Umbilical cord (tissue), 1 donor: ENCODE measurements at regions not wholly inside any gene's neighbourhood (a gene's known extent, or its start where the extent isn't known, plus 50 kb on each side); places are given as distances from the start of the nearest gene placed in this dataset.

Experiments
- DNase-seq: peaks from one replicate; pipeline ENCODE4 v3.0.0-alpha.2; 2015; ENCODE audit warnings: low spot score

DNA sequence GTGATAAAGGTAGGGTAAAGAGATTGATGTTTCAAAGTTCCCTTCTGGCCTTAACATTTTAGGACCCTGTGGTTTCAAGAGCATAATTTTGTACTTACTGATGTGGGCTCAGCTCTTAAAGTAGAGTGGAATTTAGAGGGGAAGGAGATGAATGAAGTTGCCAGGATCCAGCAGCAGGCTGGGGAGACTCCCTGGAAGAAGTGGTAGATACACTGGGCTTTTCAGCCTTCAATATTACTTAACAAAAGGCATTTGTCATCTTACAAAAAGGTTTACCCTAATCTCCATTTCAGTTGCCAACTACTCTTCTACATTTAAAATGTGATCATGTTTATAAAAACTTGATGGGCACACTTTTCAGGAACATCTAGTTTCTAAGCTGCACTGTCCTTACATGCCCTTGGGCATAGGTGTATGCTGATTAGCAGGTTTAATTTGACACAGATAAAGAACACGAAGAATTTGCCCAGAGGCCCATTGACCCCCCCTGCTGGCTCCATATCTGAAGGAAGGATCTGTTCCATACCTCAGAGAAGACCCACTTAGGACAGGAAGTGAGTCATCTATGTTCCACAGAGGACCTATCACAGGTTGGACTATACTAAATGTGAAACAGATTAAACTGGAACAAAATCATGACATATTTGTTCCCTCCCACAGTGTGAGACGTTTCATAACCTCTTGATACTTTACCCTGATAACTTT lies 93.0 kb upstream of the LPP start:
- peak; percentile 65 for DNase-seq

DNA sequence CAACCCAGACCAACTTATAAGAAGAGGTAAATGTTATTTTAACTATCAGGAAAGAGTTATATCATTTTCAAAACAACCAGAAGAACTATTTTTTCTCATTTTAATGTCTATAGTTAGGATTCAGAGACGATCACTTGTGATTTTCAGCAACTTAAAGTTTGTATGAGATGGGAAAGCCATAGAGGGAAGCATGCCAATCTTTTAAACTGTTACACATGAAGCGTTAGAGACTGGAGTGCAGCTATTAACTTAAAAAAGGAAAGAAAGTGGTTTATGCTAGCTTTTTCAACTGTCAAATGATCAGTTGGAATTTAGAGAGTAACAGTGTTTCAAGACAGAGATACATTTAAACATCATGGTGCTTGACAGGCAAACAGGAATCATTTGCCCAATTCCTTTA lies 91.7 kb upstream of the LPP start:
- no peak for DNase-seq

- DNase-seq: no peak
Measured at GRCh38 chr3:188064831-188065493, 89.0 kb upstream of the LPP start.

DNA sequence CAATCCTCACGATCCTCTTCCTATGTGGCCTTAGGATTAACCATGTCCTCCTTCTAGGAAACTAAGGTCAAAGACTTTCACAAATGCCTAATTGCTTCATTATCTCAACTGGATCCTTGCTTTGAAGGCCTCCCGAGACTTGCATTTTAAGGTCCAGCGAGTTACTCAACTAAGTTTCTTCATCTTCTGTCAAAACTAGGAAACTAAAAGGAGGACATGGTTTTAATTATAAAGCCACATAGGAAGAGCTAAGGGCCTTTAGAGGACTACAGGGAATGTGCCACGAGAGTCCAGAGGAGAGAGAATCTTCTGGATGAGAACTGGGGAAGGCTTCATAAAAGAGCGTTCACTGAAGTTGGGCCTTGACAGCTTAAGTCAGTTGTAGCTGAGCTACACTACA lies 87.8 kb upstream of the LPP start:
- no peak for DNase-seq

- no peak for DNase-seq
Measured at GRCh38 chr3:188067932-188068331, 86.0 kb upstream of the LPP start.

GRCh38 chr3:188068342-188068741 lies 85.6 kb upstream of the LPP start:
- no peak for DNase-seq

GRCh38 chr3:188071636-188072035 lies 82.3 kb upstream of the LPP start:
- DNase-seq: no peak

DNA sequence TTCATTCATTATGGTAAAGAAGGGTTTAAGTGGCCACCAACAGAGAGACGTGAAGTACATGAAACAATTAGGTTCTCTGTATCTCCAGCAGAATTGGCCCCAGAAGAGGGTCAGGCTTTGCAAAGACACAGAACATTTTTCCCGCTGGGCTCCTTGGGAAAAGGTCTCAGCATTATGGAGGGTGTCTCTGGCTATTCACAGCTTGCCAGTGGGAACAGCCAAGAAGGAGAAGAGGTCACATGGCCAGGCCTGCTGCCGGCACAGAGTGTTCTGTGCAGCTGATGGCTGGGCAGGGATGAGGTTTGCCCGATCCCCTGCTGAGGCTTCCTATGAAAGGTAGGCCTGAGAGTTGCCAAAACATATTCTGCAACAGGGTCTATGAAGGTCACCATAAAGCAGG lies 77.8 kb upstream of the LPP start:
- DNase-seq: no peak

- DNase-seq: no peak
Measured at GRCh38 chr3:188077160-188077799, 76.7 kb upstream of the LPP start.

- DNase-seq: no peak
Measured at GRCh38 chr3:188080091-188080490, 73.9 kb upstream of the LPP start.

DNA sequence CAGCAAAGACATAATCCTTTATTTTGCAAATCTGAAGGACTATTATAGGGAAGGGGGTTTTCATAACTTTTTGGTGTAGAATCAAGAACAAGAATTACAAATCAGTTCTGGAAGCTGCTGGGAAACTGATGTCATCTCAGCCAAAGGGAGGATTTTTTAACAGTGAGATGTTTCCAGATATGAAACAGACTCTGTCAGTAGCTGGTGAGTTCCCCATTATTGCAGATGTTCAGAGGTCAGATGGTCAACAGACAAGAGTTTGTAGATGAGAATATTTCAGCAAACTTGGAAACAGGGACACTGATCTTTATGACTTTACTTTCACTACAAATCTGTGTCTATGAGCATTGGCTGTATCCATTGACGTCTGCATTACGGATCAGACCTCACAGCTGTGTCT lies 71.9 kb upstream of the LPP start:
- DNase-seq: peak; percentile 68

DNA sequence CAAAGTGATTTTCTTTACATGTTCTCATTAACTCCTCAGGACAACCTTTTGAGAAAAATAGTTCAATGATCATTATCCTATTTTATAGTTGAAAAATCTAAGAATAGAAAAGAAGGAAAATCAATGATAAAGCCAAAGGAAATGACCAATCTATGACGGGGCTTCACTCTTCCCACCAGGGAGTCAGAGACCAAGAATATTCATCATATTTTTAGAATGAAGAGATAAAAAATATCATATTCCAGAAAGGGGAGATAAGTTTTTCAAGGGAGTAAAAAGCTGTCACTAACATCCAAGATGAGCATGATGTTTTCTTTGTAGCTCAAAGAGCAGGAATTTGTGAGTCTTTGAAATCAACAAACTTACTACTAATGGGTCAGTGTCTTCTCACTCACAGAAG lies 71.5 kb upstream of the LPP start:
- no peak for DNase-seq

DNA sequence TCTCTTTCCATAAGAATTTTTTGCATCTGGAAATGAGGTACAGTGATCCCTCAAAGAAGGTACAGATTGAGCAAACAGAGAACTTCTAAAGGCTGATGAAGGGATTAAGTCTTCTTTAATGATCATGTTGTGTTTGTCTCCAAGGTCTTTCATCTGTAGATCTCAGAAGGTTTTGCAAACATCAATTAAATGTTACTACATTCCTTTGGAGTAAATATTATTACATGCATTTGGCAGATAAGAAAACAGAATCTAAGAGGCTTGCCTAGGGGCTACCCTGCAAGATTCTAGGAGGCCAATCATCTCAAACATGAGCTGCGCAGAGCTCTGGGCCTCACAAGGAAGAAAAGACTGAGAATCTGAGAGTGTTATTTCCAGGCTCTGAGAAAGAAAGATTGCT lies 70.9 kb upstream of the LPP start:
- no peak for DNase-seq

DNA sequence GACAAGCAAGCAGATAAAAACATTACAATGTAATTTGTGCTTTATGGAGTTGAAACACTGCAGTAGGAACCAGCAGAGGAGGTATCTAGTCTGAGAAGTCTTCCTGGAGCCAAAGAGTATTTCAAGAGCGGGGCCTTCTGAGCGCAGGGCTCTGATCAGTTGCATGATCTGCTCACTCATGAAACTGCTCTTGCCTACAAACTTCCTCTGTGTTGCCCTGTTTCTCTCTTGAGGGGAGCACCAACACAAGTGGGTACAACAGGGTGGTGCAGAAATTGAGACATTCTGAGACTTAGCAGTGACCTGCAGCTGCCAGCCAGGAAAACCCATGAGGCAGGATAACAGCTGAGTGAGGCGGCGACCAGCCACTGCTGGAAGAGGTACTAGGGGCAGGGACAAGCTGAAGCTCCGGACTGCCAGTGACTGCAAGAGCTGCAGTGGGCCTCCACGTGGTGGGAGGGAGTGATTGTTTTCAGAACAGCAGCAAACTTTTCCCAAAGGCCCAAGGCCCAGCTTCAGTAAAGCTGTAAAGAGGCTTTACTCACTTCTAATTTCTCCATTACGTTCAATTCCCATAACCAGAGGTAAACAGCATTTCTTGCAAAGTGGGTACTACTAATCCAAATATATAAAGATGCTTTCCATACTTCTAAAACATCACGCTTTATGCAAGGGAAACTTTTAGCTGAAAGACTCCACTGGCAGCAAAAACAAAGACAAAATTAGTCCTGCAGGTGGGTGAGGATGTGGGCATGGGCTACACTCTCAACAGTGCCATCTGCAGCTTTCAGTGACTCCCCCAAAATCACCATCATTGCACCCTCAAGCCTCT lies 69.0 kb upstream of the LPP start:
- no peak for DNase-seq

- DNase-seq: no peak
Measured at GRCh38 chr3:188085584-188086560, 68.1 kb upstream of the LPP start.

DNA sequence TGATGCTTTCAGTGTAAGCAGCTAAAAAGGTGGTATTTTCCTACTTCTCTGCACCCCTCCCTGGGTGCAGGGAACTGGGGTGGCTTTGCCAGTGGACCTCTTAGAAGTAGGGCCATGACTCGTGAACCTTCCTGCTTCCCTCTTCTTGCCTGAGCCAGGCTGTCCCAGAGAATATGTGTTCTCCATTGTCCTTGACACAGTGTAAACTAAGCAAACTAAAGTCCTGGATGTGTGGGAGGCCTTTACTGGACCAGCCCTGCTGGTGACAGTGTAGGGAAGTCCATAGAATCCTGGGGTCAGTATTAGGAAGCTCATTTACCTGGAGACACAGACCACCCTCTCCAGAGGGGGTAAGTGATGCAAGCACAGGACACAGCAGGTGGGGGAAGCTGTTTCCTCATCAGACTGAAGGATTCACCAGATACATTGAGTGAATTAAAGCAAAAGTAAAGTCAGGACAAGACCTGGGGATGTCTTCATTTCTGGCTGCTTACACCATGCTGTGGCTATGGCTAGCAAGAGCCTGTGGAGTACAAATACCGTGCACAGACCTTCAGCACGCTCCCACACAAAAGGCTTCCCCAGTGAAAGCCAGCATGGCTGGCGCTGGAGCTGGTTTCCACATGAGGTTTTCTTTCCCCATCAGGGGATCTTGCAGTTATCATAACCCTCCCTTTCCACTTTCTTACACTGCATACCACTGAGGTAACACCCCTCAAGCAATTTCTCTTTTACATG lies 64.8 kb upstream of the LPP start:
- no peak for DNase-seq

- DNase-seq: no peak
Measured at GRCh38 chr3:188090620-188091309, 63.2 kb upstream of the LPP start.

DNA sequence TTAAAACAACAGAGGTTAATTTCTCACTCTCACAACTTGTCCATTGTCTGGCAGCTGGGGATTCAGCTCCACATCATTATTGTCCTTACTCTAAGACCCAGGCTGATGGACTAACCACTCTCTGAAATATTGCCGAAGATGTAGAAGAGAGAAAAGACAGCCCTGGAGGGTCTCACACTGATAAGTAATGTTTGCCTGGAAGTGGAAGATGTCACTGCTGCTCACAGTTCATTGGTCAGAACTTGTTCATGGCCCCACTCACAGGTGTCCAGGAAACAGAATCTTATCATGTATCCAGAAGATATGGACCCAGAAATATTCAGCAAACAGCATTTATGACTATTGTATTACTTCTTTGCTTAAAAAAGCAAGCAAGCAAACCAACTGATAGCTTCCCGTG lies 62.2 kb upstream of the LPP start:
- DNase-seq: no peak

- DNase-seq: no peak
Measured at GRCh38 chr3:188092648-188093047, 61.3 kb upstream of the LPP start.

DNA sequence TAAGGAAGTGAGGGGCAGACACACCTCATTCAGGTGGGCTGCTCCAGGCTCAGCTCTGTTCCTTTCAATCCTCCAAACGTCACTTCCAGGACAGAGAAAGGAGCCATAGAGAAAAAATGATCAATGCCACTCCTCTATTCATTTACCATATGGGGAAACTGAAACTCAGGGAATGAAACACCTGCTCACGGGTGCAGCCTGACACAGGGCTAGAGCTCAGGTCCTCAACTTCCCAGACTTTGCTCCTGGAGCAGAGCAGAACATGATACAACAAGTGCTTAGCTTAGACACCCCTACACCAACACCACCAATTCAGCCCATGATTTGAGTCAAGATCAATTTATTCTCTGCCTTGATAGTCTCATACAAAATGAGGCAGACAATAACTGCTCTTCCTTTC lies 58.5 kb upstream of the LPP start:
- DNase-seq: no peak
